H9 (cell line): ENCODE measurements at regions not wholly inside any gene's neighbourhood (a gene's known extent, or its start where the extent isn't known, plus 50 kb on each side); places are given as distances from the start of the nearest gene placed in this dataset.
"Not testable (repeated sequence)": the region's sequence is repeated elsewhere in the genome, so short reads cannot be mapped to it uniquely, and the experiment has no call there.

ENCODE experiments used
- DNase-seq: peaks from one replicate; pipeline ENCODE4 v3.0.0-alpha.2; 2017
- H2AFZ ChIP-seq: one replicate; pipeline ENCODE4 v1.6.1; 2013; ENCODE audit warnings: mild to moderate bottlenecking, low read length, control low read depth, moderate library complexity
- H2AK5ac ChIP-seq: 2 replicates; pipeline ENCODE4 v1.6.1; 2013; ENCODE audit warnings: low read length, control low read depth, mixed read lengths; ENCODE audit not compliant: insufficient read length
- H2BK120ac ChIP-seq: one replicate; pipeline ENCODE4 v1.6.1; 2013; ENCODE audit warnings: low read depth, mild to moderate bottlenecking, low read length, control low read depth, inconsistent platforms; ENCODE audit not compliant: poor library complexity, severe bottlenecking
- H2BK12ac ChIP-seq: 2 replicates; pipeline ENCODE4 v1.6.1; 2013; ENCODE audit warnings: low read length, control low read depth, mixed read lengths, low read depth; ENCODE audit not compliant: insufficient read length
- H2BK15ac ChIP-seq: 2 replicates; pipeline ENCODE4 v1.6.1; 2013; ENCODE audit warnings: low read depth, low read length, control low read depth
- H2BK20ac ChIP-seq: one replicate; pipeline ENCODE4 v1.6.1; 2013; ENCODE audit warnings: low read depth, mild to moderate bottlenecking, low read length, control low read depth, inconsistent platforms; ENCODE audit not compliant: poor library complexity, severe bottlenecking
- H2BK5ac ChIP-seq: 2 replicates; pipeline ENCODE4 v1.6.1; 2013; ENCODE audit warnings: low read length, control low read depth, mixed read lengths; ENCODE audit not compliant: insufficient read length
- H3K14ac ChIP-seq: 2 replicates; pipeline ENCODE4 v1.6.1; 2013; ENCODE audit warnings: low read length, control low read depth; ENCODE audit not compliant: insufficient read depth
- H3K18ac ChIP-seq: 2 replicates; pipeline ENCODE4 v1.6.1; 2013; ENCODE audit warnings: low read depth, mild to moderate bottlenecking, mixed read lengths, low read length, control low read depth; ENCODE audit not compliant: insufficient read length
- H3K23ac ChIP-seq: 2 replicates; pipeline ENCODE4 v1.6.1; 2013; ENCODE audit warnings: low read length, control low read depth, mixed read lengths, low read depth; ENCODE audit not compliant: insufficient read length
- H3K23me2 ChIP-seq: 2 replicates; pipeline ENCODE4 v1.6.1; 2013; ENCODE audit warnings: low read depth, mild to moderate bottlenecking, mixed read lengths, low read length, control low read depth; ENCODE audit not compliant: insufficient read length, poor library complexity, severe bottlenecking
- H3K27ac ChIP-seq: 2 replicates; pipeline ENCODE4 v1.5.1; 2013; ENCODE audit warnings: low read length, control low read depth, mixed read lengths, low read depth; ENCODE audit not compliant: insufficient read length
- H3K27me3 ChIP-seq: 2 replicates; pipeline ENCODE4 v1.6.1; 2013; ENCODE audit warnings: low read length, control low read depth, inconsistent platforms; ENCODE audit not compliant: insufficient read depth
- H3K4ac ChIP-seq: 2 replicates; pipeline ENCODE4 v1.6.1; 2013; ENCODE audit warnings: low read depth, mild to moderate bottlenecking, control low read depth, inconsistent platforms, low read length, moderate library complexity
- H3K4me1 ChIP-seq: 2 replicates; pipeline ENCODE4 v1.6.1; 2013; ENCODE audit warnings: low read length, control low read depth, inconsistent platforms; ENCODE audit not compliant: insufficient read depth
- H3K4me2 ChIP-seq: 2 replicates; pipeline ENCODE4 v1.6.1; 2013; ENCODE audit warnings: low read length, control low read depth, mixed read lengths; ENCODE audit not compliant: insufficient read length, insufficient read depth
- H3K56ac ChIP-seq: 2 replicates; pipeline ENCODE4 v1.6.1; 2013; ENCODE audit warnings: low read depth, mild to moderate bottlenecking, mixed read lengths, low read length, control low read depth; ENCODE audit not compliant: insufficient read length
- H3K79me1 ChIP-seq: 2 replicates; pipeline ENCODE4 v1.6.1; 2013; ENCODE audit warnings: low read depth, mild to moderate bottlenecking, moderate library complexity, low read length, control low read depth, inconsistent platforms; ENCODE audit not compliant: insufficient read depth, poor library complexity, severe bottlenecking
- H3K79me2 ChIP-seq: 2 replicates; pipeline ENCODE4 v1.6.1; 2013; ENCODE audit warnings: low read length, control low read depth, inconsistent platforms; ENCODE audit not compliant: insufficient read depth
- H3K9ac ChIP-seq: 2 replicates; pipeline ENCODE4 v1.6.1; 2013; ENCODE audit warnings: low read length, control low read depth, mixed read lengths; ENCODE audit not compliant: insufficient read length; ENCODE audit errors: extremely low read depth
- H3K9me3 ChIP-seq: one replicate; pipeline ENCODE4 v1.6.1; 2013; ENCODE audit warnings: low read depth, low read length, inconsistent platforms; ENCODE audit not compliant: control insufficient read depth
- H3T11ph ChIP-seq: one replicate; pipeline ENCODE4 v1.6.1; 2013; ENCODE audit warnings: mild to moderate bottlenecking, low read length, control low read depth, inconsistent platforms
- H4K20me1 ChIP-seq: one replicate; pipeline ENCODE4 v1.6.1; 2013; ENCODE audit not compliant: control insufficient read depth, insufficient read length, insufficient read depth
- H4K5ac ChIP-seq: 2 replicates; pipeline ENCODE4 v1.6.1; 2013; ENCODE audit warnings: low read depth, mild to moderate bottlenecking, mixed read lengths, low read length, control low read depth; ENCODE audit not compliant: insufficient read length
- H4K8ac ChIP-seq: replicated peaks from 2 replicates; pipeline ENCODE4 v1.6.1; 2013; ENCODE audit warnings: low read length, control low read depth, mixed read lengths, low read depth; ENCODE audit not compliant: insufficient read length
- H4K91ac ChIP-seq: 2 replicates; pipeline ENCODE4 v1.6.1; 2013; ENCODE audit warnings: low read depth, mild to moderate bottlenecking, moderate library complexity, mixed read lengths, low read length, control low read depth; ENCODE audit not compliant: insufficient read length
- H3K27ac Mint-ChIP-seq, 3 experiments: 2 replicates in 2 of 3; 3 replicates in 1 of 3; pipeline ENCODE4 v1.8.0; 2020 to 2021; ENCODE audit warnings: mixed read lengths in 3 of 3, mild to moderate bottlenecking in 1 of 3, moderate library complexity in 1 of 3
- H3K27me3 Mint-ChIP-seq: 2 replicates; pipeline ENCODE4 v1.8.0; 2021; ENCODE audit warnings: low read depth, mild to moderate bottlenecking, moderate library complexity, mixed read lengths
- H3K36me3 Mint-ChIP-seq, 3 experiments: 2 replicates in 2 of 3; 3 replicates in 1 of 3; pipeline ENCODE4 v1.8.0; 2020 to 2021; ENCODE audit warnings: low read depth in 3 of 3, mixed read lengths in 3 of 3; ENCODE audit not compliant: insufficient read depth in 1 of 3
- H3K4me1 Mint-ChIP-seq, 2 experiments: 2 replicates each; pipeline ENCODE4 v1.8.0; 2020; ENCODE audit warnings: mixed read lengths in 2 of 2
- H3K4me3 Mint-ChIP-seq, 2 experiments: 2 replicates in 1 of 2; 3 replicates in 1 of 2; pipeline ENCODE4 v1.8.0; 2020 to 2021; ENCODE audit warnings: mild to moderate bottlenecking in 2 of 2, mixed read lengths in 2 of 2, moderate library complexity in 1 of 2
- H3K9me3 Mint-ChIP-seq, 2 experiments: 2 replicates in 1 of 2; 3 replicates in 1 of 2; pipeline ENCODE4 v1.8.0; 2020; ENCODE audit warnings: mild to moderate bottlenecking in 2 of 2, mixed read lengths in 2 of 2, moderate library complexity in 1 of 2
- WGBS: extraction: QIAGEN DNeasy Blood & Tissue Kit; methylation state at CpG from one replicate; pipeline ENCODE4 v1.1.7; 2013; ENCODE audit warnings: missing lambda C conversion rate, low lambda C conversion rate, mixed read lengths; ENCODE audit not compliant: insufficient read length; ENCODE audit errors: extremely low coverage; 5-methylcytosine and 5-hydroxymethylcytosine counted together

DNA sequence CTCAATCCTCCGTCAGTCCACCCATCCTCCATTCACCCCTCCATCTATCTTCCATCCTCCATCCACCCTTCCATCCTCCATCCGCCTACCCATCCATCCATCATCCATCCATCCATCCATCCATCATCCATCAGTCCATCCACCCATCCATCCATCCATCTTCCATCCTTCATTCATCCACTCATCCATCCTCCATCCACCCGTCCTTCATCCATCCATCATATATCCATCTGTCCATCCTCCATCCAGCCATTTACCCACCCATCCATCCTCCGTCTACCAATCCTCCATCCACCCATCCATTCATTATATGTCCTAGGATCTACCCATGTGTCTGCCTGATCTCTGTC lies 179.1 kb downstream of the TMEM121 start:
- Mint-ChIP-seq H3K4me3 (peak overlapping the region in 1 of 2 experiments; percentile 28; a peak in 1 of 5 replicates), H3K36me3 (peaks cover 15 to 24% (median 20%) of the 10 kb centered on the region in 3 experiments; a peak in 6 of 7 replicates), H3K9me3 (peaks cover 70 to 82% of the 10 kb centered on the region in 2 experiments)
- H4K20me1 ChIP-seq, H2BK120ac ChIP-seq, H3K4me1 ChIP-seq, H2BK12ac ChIP-seq, H2AK5ac ChIP-seq, H3T11ph ChIP-seq, H2BK20ac ChIP-seq, DNase-seq, H3K18ac ChIP-seq, H2AFZ ChIP-seq, H3K4ac ChIP-seq, H3K4me1 Mint-ChIP-seq, H3K4me2 ChIP-seq, H3K56ac ChIP-seq, H3K27ac ChIP-seq, H3K23me2 ChIP-seq, H3K23ac ChIP-seq, H3K79me2 ChIP-seq, H3K14ac ChIP-seq, H2BK15ac ChIP-seq, H3K79me1 ChIP-seq, H3K9ac ChIP-seq, H3K27me3 Mint-ChIP-seq, H3K27me3 ChIP-seq, H4K5ac ChIP-seq, H4K8ac ChIP-seq, H3K27ac Mint-ChIP-seq, H4K91ac ChIP-seq, H2BK5ac ChIP-seq: not testable (repeated sequence)
- H3K9me3 ChIP-seq: peaks cover 59% of the 10 kb centered on the region
- 100% methylated on average over 3 of the region's 4 CpGs for WGBS

DNA sequence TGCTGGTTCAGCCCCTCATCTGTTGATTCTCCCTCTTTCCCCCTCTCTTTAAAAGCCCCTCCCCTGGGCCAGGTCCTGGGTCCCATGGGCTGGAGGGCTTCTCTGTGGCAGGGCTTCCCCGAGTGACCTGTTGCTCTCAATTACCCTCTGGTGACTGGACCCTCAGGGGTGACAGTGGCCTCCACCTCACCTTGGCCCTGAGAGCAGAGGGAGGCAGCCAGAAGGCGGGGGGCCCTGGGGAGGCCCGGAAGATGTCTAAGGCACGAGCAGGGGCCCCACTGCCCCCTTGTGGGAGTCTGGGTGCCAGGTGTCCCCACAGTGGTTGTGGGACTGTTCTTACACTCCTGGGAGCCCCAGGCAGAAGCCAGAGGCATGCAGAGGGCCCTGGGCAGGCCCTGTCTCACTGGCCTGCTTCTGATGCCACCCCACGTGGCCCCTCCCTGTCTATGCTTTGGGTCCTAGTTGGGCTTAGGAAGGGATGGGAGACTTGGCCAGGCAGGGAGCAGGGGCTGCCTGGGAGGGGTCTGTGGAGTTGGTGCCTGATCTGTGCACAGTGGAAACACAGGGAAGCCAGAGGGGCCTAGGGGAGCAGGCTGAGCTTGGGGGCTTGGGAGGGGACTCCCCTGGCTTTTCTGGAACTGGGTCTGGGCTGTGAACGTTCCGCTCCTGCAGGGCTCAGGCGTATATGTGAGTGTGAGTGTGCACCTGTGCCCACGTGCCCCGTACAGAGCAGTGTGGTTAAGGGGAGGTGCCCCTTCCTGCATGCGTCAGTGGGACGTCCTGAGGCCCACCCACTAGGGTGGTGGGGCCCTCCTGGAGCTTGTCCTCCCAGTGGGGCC lies 179.7 kb downstream of the TMEM121 start:
- Mint-ChIP-seq H3K9me3 (peaks cover 65 to 78% of the 10 kb centered on the region in 2 experiments), H3K36me3 (peaks cover 13 to 22% (median 18%) of the 10 kb centered on the region in 3 experiments; a peak in 6 of 7 replicates)
- not testable (repeated sequence) for H2BK20ac ChIP-seq, H3K14ac ChIP-seq, H3K79me2 ChIP-seq, H4K91ac ChIP-seq, H3K18ac ChIP-seq, H2BK15ac ChIP-seq, H4K8ac ChIP-seq, H4K5ac ChIP-seq, H4K20me1 ChIP-seq, H3K27ac Mint-ChIP-seq, H3K79me1 ChIP-seq, H2BK120ac ChIP-seq, H3K27me3 Mint-ChIP-seq, H3T11ph ChIP-seq, DNase-seq, H2BK12ac ChIP-seq, H3K4me1 ChIP-seq, H3K23ac ChIP-seq, H3K56ac ChIP-seq, H3K4me3 Mint-ChIP-seq, H3K4me2 ChIP-seq, H2AFZ ChIP-seq, H3K4me1 Mint-ChIP-seq, H3K9ac ChIP-seq, H3K23me2 ChIP-seq, H3K4ac ChIP-seq, H3K27me3 ChIP-seq, H3K27ac ChIP-seq, H2AK5ac ChIP-seq, H2BK5ac ChIP-seq
- WGBS: no CpG with 5 or more reads among the region's 12 CpGs
- peaks cover 55% of the 10 kb centered on the region for H3K9me3 ChIP-seq
